Stimulated activated CD8-positive, alpha-beta memory T cell treated with anti-CD3 and anti-CD28 coated beads, Interleukin-12 subunit alpha, Interleukin-12 subunit beta, amount 100 ng/mL, for 24 hours (primary cell): ENCODE measurements at regions not wholly inside any gene's neighbourhood (a gene's known extent, or its start where the extent isn't known, plus 50 kb on each side); places are given as distances from the start of the nearest gene placed in this dataset.
A peak's percentile ranks its signal among the peaks of the same experiment; 100 is the strongest.
"Not testable (repeated sequence)": the region's sequence is repeated elsewhere in the genome, so short reads cannot be mapped to it uniquely, and the experiment has no call there.

Experiments used
- DNase-seq: peaks from one replicate; pipeline ENCODE4 v3.0.0-alpha.2; 2020; ENCODE audit errors: extremely low read depth

GRCh38 chr11:34001557-34002064 lies 49.9 kb upstream of the CAPRIN1 start:
- DNase-seq = no peak

GRCh38 chr11:33999393-33999792 lies 52.1 kb upstream of the CAPRIN1 start:
- DNase-seq = no peak

- no peak for DNase-seq
Observed at GRCh38 chr11:33997584-33998251, 53.8 kb upstream of the CAPRIN1 start.

GRCh38 chr11:33996498-33997454 lies 54.8 kb upstream of the CAPRIN1 start:
- DNase-seq = peak; percentile 35

GRCh38 chr11:33994937-33995336 lies 56.6 kb upstream of the CAPRIN1 start:
- no peak for DNase-seq

GRCh38 chr11:33991136-33991535 lies 60.4 kb upstream of the CAPRIN1 start:
- DNase-seq = not testable (repeated sequence)

- not testable (repeated sequence) for DNase-seq
Observed at GRCh38 chr11:33990131-33990530, 61.4 kb upstream of the CAPRIN1 start.

GRCh38 chr11:33989461-33989860 lies 62.1 kb upstream of the CAPRIN1 start:
- no peak for DNase-seq

GRCh38 chr11:33988586-33989370 lies 62.8 kb upstream of the CAPRIN1 start:
- no peak for DNase-seq

- DNase-seq = peak; percentile 31
Observed at GRCh38 chr11:33987975-33988580, 63.5 kb upstream of the CAPRIN1 start.

- DNase-seq = no peak
Observed at GRCh38 chr11:33987545-33987944, 64.0 kb upstream of the CAPRIN1 start.

- not testable (repeated sequence) for DNase-seq
Observed at GRCh38 chr11:33986597-33987501, 64.7 kb upstream of the CAPRIN1 start.

- no peak for DNase-seq
Observed at GRCh38 chr11:33984682-33985389, 66.7 kb upstream of the CAPRIN1 start.

GRCh38 chr11:33982661-33983060 lies 68.9 kb upstream of the CAPRIN1 start:
- DNase-seq = no peak

- DNase-seq = no peak
Observed at GRCh38 chr11:33980897-33981296, 70.6 kb upstream of the CAPRIN1 start.

- DNase-seq = no peak
Observed at GRCh38 chr11:33978376-33978775, 73.2 kb upstream of the CAPRIN1 start.

GRCh38 chr11:33977676-33978075 lies 73.9 kb upstream of the CAPRIN1 start:
- no peak for DNase-seq

- no peak for DNase-seq
Observed at GRCh38 chr11:33976495-33977199, 74.9 kb upstream of the CAPRIN1 start.

GRCh38 chr11:33974804-33975203 lies 76.7 kb upstream of the CAPRIN1 start:
- no peak for DNase-seq
